ENCODE measurements at regions not wholly inside any gene's neighbourhood (a gene's known extent, or its start where the extent isn't known, plus 50 kb on each side); places are given as distances from the start of the nearest gene placed in this dataset.
"Not testable (repeated sequence)": the region's sequence is repeated elsewhere in the genome, so short reads cannot be mapped to it uniquely, and the experiment has no call there.

GRCh38 chr20:30164389-30164788 lies 1093.1 kb upstream of the DEFB115 start:
- DNase-seq: not testable (repeated sequence)

DNA sequence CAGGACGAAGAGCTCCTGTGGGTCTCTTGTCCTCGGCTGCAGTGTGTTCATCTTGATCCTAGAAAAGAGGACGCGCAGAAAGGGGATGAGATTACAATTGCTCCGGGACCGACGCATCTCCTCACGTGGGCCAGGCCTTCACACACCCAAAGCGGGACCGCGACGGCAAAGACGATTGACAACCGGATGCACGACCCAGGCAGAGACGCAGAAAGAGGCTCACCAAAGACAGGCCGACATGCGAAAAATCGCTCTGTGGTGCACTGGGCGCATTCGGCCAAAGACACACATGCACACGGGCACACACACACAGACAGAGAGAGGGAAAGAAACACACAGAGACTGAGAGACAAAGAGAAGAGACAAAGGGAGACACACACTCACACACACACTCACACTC lies 1089.9 kb upstream of the DEFB115 start:
- no peak for DNase-seq

- DNase-seq: no peak
Measured at GRCh38 chr20:30168025-30168799, 1089.3 kb upstream of the DEFB115 start.

GRCh38 chr20:30168800-30169138 lies 1088.7 kb upstream of the DEFB115 start:
- no peak for DNase-seq

- DNase-seq: no peak
Measured at GRCh38 chr20:30175681-30176080, 1081.8 kb upstream of the DEFB115 start.

- DNase-seq: not testable (repeated sequence)
Measured at GRCh38 chr20:30183124-30183523, 1074.3 kb upstream of the DEFB115 start.

- not testable (repeated sequence) for DNase-seq
Measured at GRCh38 chr20:30191785-30192184, 1065.7 kb upstream of the DEFB115 start.

GRCh38 chr20:30234477-30234876 lies 1023.0 kb upstream of the DEFB115 start:
- not testable (repeated sequence) for DNase-seq

DNA sequence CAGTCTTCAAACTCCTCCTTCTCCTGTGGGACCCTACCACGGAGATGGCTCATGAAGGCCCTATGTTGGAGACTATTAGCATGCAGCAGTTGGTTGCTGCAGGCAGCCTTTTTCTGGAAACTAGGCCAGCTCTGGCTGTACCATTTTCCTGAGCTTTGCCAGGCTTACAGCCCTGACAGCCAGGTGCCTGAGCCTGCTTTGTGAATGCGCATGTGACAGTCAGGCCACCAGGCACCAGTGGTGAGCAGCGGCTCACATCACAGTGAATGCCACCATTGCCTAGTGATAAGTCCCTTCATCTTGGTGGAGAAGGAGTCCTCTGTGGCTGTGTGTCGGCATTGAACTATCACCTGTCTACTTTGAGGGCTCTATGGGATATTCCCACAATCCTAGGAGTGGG lies 982.4 kb upstream of the DEFB115 start:
- not testable (repeated sequence) for DNase-seq

- no peak for DNase-seq
Measured at GRCh38 chr20:30281584-30282197, 975.8 kb upstream of the DEFB115 start.

- not testable (repeated sequence) for DNase-seq
Measured at GRCh38 chr20:30283476-30284280, 973.8 kb upstream of the DEFB115 start.

DNA sequence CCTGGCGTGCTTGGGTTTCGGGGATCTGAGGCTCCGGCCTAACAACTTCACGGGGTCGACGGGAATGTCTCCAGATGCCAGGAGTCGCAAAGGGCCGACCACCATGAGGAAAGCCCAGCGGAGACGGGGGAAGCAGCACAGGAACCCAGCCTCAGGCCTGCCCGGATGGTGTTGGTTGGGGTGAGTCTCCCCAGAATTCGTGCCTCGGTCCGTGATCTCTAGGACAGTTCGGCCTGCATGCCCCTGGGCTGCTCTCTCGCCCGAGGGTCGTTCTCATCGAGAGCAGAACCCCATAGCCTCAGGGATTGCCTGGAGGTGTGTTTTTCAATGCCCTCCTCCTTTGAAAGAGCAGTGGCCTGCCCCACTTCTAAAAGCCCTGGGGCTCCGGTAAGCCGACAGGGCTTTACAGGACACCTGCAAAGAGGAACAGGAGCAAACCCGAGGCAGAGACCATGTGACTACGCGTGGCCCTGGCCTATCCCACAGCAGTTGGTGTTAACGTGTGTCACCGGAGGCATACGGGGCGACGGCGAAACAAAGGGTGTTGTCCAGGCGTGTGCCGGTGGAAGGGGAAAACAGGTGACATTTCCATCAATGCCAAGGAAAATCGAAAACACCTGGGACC lies 973.1 kb upstream of the DEFB115 start:
- DNase-seq: no peak

GRCh38 chr20:30285677-30286076 lies 971.8 kb upstream of the DEFB115 start:
- no peak for DNase-seq

DNA sequence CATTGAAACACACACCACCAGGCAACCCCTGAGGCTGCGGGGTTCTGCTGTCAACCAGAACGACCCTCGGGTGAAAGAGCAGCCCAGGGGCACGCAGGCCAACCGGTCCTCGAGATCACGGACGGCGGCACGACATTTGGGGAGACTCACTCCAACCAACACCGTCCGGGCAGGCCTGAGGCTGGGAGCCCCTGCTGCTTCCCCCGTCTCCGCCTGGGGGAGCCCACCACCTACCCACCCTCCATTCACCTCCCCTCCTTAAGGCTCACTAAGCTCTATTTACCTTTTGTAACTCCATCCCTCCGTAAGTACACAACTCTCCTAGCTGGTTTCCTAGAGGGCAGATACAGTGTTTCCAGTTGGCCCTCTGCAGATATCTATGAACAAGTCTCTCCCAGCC lies 971.3 kb upstream of the DEFB115 start:
- no peak for DNase-seq

GRCh38 chr20:30287459-30287858 lies 970.0 kb upstream of the DEFB115 start:
- DNase-seq: not testable (repeated sequence)

DNA sequence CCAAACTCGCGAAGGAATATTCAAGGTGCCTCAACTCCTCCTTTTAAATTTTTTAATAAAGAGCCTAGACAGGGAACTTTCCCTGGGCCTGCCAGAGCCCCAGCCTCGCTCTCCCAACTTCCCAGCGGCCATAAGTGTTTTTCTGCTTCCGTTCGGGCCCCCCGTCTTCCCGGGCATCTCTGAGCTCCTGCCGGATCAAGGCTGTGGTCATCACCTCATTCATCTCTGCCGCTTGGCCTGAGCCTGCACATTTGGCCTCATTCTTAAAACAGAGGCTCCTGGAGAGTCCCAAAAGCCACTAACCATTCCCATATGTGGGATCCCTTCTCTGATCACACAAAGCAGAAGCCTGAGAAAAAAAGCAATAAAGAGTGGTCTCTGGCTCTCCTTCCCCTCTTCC lies 969.1 kb upstream of the DEFB115 start:
- DNase-seq: no peak

GRCh38 chr20:30289049-30289448 lies 968.4 kb upstream of the DEFB115 start:
- DNase-seq: not testable (repeated sequence)

- not testable (repeated sequence) for DNase-seq
Measured at GRCh38 chr20:30289711-30290141, 967.7 kb upstream of the DEFB115 start.

DNA sequence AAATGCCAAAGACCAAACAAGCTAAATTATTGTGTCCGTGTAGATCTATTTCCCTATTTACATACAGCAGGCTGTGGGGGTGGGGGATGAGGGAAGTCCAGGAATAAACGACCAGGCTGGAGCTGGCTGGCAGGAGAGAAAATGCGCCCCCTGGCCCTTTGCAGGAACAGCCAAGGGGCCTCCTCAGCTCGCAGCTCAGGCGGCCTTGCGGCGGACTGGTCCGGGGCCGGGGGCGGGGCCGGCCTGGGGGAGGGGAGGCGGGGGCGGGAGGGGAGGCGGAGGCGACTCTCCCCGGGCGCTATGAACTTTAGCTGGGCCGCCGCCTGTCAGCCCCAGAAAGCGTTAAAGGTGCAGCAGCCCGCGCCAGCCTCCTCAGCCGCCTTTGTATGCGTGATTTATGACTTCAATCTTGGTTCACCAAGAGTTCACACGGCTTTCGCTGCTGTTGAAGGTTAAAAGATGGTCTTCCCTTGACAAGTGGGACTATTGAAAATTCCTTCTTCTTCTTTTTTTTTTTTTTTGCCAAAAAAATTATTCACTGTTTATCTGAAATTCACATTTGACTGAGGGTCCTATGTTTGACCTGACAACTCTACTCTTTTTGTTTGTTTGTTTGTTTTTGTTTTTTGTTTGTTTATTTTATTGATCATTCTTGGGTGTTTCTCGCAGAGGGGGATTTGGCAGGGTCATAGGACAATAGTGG lies 967.0 kb upstream of the DEFB115 start:
- not testable (repeated sequence) for DNase-seq

- not testable (repeated sequence) for DNase-seq
Measured at GRCh38 chr20:30291064-30291379, 966.4 kb upstream of the DEFB115 start.

GRCh38 chr20:30291686-30292085 lies 965.8 kb upstream of the DEFB115 start:
- not testable (repeated sequence) for DNase-seq

GRCh38 chr20:30295396-30295795 lies 962.1 kb upstream of the DEFB115 start:
- DNase-seq: not testable (repeated sequence)
